ENCODE measurements at regions not wholly inside any gene's neighbourhood (a gene's known extent, or its start where the extent isn't known, plus 50 kb on each side); places are given as distances from the start of the nearest gene placed in this dataset.
A peak's percentile ranks its signal among the peaks of the same experiment; 100 is the strongest.

GRCh38 chr2:220000080-220000479 lies 372.6 kb downstream of the SLC4A3 start:
- peak; percentile 25 for DNase-seq (ENCODE audit: low read depth)

DNA sequence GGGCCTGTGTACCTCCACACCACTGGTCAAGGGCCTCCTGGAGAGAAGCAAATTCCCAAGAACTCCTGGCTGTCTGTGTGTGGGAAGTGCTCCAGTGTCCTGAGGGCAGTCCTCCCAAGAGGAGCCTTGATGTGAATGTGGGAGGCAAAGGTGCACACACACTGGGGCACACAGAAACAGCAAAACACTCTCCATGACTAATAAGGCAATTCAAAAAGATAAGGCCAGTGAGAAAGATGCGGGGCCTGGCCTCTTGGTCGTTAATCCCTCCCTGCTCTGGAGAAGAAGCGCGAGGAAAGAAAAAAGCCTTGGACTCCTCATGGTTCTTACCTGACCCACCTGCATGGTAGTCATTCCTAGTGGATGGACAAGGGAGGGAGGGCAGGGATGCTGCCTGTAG lies 373.2 kb downstream of the SLC4A3 start:
- DNase-seq (ENCODE audit: low read depth): no peak

GRCh38 chr2:220001751-220002150 lies 374.3 kb downstream of the SLC4A3 start:
- DNase-seq (ENCODE audit: low read depth): peak; percentile 52

- no peak for DNase-seq (ENCODE audit: low read depth)
Observed at GRCh38 chr2:220002251-220002650, 374.8 kb downstream of the SLC4A3 start.

DNA sequence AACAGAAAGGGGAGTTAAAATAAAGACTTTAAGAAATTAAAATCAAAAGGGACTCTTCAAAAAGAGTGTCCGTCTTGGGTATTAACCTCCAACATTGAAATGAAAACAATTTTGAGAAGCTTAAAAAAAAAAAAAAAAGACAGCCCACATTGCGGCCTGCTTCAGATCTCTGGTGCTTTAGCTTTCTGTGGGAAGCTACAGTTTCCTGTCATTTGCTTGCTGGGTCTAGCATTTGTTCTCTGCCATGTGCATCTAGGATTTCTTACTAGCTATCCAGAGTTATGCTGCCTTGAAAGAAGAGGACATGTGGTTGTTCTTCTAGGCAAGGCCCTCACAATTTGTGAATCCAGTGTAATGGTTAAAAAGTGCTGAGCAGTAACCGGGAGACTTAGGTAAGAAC lies 375.3 kb downstream of the SLC4A3 start:
- DNase-seq (ENCODE audit: low read depth): no peak

DNA sequence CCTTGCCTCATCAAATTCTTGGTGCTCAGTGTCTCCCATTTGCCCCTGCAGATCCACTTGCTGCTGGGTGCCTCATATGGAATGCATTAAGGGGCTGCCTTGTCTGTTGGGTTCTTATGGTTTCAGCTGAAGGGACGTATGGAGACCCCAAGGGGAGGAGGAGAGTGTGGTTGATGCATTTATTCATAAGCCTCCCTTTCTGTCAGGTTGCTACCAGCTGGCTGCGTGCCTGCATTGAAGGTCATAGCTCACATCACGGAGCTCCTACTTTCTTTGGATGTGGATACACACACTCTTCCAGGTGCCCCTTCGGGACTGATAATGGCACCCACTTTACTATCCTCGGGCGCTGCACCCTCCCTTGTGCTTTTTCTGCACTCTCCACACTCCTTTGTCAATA lies 377.9 kb downstream of the SLC4A3 start:
- no peak for DNase-seq (ENCODE audit: low read depth)

DNA sequence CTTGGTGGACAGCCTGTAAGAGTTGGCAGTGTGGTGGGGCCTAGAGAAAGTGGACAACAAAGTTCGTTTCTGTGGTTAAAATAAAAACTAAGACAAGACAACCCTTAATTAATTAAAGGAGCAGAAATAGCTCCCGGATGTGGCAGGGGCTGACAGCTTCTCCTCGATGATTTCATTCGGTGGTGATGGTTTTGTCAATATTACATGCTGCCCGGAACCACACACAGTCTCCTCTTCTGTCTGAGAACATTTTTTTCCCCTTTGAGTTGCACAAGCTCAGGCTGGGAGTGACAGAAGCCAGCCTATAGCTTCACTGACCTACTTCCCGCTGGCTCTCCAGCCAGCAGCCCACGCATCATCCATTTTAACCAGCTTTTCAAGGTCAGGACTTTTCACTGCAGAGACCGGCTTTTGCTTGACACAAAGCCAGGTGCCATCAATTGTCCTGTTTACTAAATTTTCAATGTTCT lies 378.8 kb downstream of the SLC4A3 start:
- peak; percentile 55 for DNase-seq (ENCODE audit: low read depth)

DNA sequence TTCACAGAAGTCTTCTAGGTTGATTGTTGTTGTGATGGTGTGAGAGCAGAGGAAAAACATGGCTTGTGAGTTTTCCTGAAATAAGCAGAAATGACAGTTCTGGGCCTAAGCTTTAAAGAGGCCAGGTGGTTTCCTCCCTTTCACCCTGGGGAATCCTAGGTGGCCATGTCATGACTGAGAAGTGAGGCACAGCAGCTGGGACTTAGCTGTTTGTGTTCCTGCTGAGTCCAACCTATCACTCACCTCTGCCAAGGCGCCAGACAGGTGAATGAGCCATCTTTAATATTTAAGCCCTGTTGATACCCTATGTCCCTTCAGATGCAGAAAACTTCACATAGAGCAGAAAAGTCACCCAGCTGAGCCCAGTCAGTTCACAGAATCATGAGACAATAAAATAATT lies 384.4 kb downstream of the SLC4A3 start:
- DNase-seq (ENCODE audit: low read depth): no peak

- no peak for DNase-seq (ENCODE audit: low read depth)
Observed at GRCh38 chr2:220014961-220015360, 387.5 kb downstream of the SLC4A3 start.

GRCh38 chr2:220015576-220015975 lies 388.1 kb downstream of the SLC4A3 start:
- no peak for DNase-seq (ENCODE audit: low read depth)

- no peak for DNase-seq (ENCODE audit: low read depth)
Observed at GRCh38 chr2:220025207-220025606, 397.8 kb downstream of the SLC4A3 start.

DNA sequence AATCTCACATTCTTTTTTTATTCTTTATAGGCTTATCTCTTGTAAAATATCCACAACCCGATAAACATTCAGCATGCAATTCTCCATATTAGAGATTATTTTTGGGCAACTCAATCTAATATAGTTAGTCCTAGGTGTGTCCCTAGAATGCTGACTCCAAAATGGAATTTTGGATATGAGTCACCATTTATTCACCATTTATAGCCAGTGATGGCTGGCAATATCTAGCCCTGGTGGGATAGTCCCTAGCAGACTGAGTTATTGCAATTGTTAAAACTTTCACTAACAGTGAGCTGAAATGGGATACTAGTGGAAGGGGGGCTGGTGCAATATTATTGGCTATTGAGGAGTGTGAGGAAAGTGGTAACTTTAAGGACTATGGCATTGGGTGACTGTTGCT lies 401.6 kb downstream of the SLC4A3 start:
- no peak for DNase-seq (ENCODE audit: low read depth)

DNA sequence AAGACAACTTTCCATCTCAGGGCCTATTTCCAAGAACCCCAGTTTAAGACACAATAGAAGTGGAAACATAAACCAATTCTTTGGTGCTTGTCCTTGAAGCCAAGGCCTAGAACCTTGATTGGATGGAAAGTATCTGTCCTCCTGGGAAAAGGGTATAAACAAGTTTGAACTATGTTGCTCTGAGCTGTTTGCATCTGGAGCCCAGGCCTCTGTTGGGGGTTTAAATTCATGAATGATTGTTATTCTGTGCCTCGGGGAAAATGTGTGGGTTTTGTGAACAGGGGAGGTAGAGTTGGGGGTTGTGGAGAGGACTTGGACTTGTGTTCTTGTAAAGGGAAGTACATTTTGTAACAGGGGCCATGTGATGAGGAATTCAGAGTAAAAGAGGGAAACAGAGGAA lies 406.1 kb downstream of the SLC4A3 start:
- DNase-seq (ENCODE audit: low read depth): peak; percentile 69

GRCh38 chr2:220034426-220035130 lies 407.1 kb downstream of the SLC4A3 start:
- DNase-seq (ENCODE audit: low read depth): peak; percentile 58

DNA sequence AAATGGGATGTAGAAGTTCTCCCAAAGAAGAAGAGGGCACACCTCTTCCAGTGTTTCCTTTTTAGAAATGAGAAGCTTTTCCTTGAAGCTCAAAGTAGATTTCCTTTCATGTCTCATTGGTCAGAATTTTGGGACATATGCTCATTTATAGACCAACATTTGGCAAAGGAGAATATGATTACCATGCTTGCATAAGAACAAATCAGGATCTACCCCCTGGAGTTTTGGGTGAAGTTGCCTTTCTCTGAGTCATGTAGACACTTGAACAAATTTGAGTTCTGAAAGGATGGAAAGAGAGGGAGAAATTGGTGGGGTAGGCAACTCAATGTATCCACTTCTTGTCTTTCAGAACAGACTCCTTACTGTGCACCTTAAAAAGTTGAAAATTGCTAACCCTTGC lies 409.0 kb downstream of the SLC4A3 start:
- DNase-seq (ENCODE audit: low read depth): peak; percentile 40

DNA sequence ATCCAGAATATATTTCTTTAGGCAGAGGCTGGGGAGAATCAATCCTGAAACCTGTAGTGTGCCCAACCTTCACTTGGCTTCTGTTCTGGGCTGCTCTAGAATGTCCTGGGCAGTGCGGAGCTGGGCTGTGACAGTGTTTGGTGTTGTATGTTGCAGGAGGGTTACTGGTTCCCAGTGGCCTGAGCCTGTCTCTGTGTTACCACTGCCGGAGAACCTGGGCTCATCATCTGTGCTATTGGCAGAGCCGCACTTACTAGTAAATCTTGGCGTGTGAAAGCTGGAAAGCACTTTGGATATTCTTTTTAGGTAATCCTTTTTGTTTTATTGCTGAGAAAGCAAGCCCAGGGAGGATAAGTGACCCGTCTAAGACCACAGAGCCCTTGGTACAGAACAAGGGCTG lies 412.9 kb downstream of the SLC4A3 start:
- no peak for DNase-seq (ENCODE audit: low read depth)

GRCh38 chr2:220041447-220041846 lies 414.0 kb downstream of the SLC4A3 start:
- no peak for DNase-seq (ENCODE audit: low read depth)

DNA sequence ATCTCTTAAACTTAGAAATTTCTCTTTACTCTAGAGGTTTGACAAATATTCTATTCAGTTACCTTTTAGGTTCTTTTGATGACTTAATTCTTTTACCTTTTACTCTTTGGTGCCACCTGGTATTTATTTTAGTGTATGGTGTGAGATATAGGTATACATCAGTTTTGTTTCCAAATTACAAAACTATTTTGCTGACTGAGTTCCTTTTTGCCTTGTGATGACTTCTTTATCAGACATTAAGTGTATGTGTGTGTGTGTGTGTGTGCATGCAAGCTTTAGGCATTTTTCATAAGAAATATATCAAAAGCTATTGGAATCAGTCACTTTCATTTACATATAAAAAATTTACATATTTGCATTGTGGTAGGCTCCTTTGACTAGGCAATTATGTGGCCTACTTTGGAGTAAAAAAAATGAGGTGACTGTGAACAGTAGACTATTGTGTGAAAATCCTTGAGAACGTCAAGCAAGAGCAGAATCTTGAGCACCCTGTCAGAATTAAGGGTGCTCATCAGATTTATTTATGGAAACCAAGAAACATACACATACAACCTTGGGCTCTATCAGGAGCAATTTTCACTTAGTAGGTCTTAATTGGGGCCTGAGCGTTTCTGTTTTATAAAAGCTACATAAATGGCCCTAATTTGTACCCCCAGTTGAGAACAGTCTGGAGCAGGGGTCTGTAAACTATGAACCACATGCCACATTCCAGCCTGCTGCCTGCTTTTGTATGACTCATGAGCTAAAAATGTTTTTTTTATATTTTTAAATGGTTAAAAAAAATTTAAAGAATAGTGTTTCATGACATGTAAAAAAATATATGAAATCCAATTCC lies 415.9 kb downstream of the SLC4A3 start:
- DNase-seq (ENCODE audit: low read depth): peak; percentile 5

GRCh38 chr2:220043990-220044335 lies 416.5 kb downstream of the SLC4A3 start:
- no peak for DNase-seq (ENCODE audit: low read depth)

DNA sequence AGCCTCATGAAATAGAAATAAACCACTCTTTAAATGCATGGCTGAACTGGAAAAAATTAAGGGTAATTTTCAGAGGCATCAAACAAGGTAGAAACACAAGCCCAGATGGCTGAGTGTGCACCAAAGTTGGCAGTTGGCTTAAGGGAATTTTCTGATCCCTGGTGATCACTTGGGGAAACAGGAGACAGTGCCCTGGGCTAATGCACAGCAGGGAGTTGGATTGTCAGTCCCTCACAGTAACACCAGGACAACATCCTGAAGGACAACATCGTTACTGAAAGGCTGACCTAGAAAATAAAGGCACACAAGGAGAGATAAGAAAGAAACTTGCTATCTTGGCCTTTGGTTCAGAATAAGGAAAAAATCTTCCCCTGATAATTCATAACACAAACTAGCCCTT lies 417.0 kb downstream of the SLC4A3 start:
- no peak for DNase-seq (ENCODE audit: low read depth)

DNA sequence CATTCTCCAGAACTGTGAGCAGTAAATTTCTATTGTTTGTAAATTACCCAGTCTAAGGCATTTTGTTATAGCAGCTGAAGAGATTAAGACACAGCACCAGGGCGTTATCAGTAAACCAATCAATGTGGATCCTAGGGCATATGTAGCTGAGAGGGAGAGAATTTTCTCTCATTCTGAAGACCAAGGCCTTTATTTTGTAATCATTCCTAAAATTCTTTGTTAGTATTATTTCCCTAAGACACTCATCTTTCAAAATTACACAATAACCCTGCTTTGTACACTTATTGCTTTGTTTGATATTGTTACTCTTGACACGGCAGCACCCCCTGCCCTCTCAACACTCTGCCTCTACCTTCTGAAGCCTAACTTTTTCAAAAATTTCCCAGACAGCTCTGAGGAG lies 419.1 kb downstream of the SLC4A3 start:
- peak; percentile 19 for DNase-seq (ENCODE audit: low read depth)

- DNase-seq (ENCODE audit: low read depth): no peak
Observed at GRCh38 chr2:220051716-220052115, 424.3 kb downstream of the SLC4A3 start.

DNA sequence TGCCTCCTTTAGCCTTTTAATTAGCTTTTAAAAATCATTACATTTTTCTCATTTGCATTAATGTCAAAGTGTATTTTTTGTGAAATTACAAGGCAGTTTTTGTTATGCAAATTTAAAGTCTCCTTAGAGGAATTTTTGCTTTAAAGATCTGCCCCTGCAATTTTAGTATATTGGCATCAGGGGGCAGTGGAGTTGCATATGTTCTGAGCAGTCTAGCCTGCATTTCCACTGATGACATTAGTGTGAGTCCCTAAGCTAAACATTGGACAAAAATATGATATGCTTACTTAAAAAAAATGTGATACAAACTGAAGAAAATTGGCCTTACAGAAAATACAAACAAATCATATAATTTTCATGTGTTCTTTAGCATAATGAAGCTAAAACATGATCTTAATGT lies 426.5 kb downstream of the SLC4A3 start:
- DNase-seq (ENCODE audit: low read depth): no peak

- no peak for DNase-seq (ENCODE audit: low read depth)
Observed at GRCh38 chr2:220057391-220057790, 430.0 kb downstream of the SLC4A3 start.
